ENCODE measurements at regions not wholly inside any gene's neighbourhood (a gene's known extent, or its start where the extent isn't known, plus 50 kb on each side); places are given as distances from the start of the nearest gene placed in this dataset.
"Not testable (repeated sequence)": the region's sequence is repeated elsewhere in the genome, so short reads cannot be mapped to it uniquely, and the experiment has no call there.

- no peak for DNase-seq
These were observed 576.9 kb upstream of the NECTIN3 start for GRCh38 chr3:110494728-110495127.

DNA sequence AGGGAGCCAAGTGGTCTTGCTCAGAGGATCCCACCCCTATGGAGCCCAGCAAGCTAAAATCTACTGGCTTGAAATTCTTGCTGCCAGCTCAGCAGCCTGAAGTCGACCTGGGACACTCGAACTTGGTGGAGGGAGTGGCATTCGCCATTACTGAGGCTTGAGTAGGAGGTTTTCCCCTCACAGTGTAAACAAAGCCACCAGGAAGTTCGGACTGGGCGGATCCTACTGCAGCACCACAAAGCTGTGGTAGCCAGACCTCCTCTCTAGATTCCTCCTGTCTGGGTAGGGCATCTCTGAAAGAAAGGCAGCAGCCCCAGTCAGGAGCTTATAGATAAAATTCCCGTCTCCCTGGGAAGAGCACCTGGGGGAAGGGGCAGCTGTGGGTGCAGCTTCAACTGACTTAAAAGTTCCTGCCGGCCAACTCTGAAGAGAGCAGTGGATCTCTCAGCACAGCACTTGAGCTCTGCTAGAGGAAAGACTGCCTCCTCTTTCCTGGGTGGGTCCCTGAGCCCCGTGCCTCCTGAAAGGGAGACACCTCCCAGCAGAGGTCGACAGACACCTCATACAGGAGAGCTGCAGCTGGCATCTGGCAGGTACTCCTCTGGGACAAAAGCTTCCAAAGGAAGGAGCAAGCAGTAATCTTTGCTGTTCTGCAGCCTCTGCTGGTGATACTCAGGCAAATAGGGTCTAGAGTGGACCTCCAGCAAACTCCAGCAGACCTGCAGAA, 576.3 kb upstream of the NECTIN3 start:
- no peak for DNase-seq

- DNase-seq = no peak
These were observed 567.2 kb upstream of the NECTIN3 start for GRCh38 chr3:110504401-110504800.

- no peak for DNase-seq
These were observed 566.7 kb upstream of the NECTIN3 start for GRCh38 chr3:110504901-110505300.

GRCh38 chr3:110506890-110507289, 564.7 kb upstream of the NECTIN3 start:
- no peak for DNase-seq

GRCh38 chr3:110507570-110507969, 564.0 kb upstream of the NECTIN3 start:
- not testable (repeated sequence) for DNase-seq

DNA sequence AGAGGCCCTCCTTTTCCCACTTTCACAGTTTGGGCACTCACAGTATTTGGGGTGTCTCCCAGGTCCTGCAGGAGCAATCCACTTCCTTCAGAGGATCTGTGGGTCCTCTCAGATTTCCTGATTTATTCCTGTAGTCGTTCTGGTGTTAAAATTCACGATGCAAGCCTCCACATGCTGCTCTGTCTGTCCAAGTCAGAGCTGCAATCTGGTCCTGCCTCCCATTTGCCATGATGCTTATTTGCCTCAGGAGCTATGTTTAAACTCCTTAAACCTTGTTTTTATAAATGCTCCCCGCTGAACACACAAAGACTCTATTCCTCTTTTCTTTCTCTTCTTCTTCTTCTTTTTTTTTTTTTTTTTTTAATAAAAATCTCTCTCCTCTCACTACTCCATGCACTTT, 558.7 kb upstream of the NECTIN3 start:
- no peak for DNase-seq

DNA sequence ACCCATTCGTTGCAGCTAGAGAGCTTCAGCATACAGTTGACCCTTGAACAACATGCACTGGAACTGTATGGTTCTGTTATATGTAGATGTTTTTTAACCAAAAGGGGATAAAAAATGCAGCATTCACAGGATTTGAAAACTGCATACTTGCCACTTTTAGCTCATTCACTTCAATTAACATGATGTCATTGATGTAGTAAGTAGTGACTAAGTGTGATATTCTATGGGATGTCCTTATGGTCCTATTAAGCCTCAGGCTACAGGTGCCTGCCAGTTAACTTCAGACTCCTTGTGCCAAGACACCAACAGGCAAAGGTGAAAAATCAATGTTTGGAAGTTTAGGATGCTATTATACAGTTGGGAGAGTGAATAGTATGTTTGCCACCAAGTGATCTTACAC, 553.6 kb upstream of the NECTIN3 start:
- no peak for DNase-seq

DNA sequence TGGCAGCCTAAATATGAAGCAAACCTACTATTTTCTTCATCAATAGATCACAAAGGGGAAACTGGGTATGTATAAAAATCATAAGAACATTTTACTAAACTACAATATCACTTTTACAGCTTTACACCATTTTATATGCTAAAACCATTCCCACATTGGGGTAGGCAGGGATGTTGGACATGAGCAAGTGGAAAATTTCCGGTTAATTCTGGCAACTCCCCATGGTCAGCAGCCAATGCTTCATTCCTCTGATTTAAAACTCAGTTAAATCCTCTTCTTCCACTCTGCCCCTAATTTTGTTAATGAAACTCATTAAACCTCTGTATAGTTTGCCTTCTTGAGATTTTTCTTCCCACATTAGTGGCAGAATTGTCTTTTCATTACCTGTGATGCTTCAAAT, 552.5 kb upstream of the NECTIN3 start:
- no peak for DNase-seq

GRCh38 chr3:110521019-110521418, 550.6 kb upstream of the NECTIN3 start:
- DNase-seq = no peak

GRCh38 chr3:110525558-110526064, 546.0 kb upstream of the NECTIN3 start:
- not testable (repeated sequence) for DNase-seq

DNA sequence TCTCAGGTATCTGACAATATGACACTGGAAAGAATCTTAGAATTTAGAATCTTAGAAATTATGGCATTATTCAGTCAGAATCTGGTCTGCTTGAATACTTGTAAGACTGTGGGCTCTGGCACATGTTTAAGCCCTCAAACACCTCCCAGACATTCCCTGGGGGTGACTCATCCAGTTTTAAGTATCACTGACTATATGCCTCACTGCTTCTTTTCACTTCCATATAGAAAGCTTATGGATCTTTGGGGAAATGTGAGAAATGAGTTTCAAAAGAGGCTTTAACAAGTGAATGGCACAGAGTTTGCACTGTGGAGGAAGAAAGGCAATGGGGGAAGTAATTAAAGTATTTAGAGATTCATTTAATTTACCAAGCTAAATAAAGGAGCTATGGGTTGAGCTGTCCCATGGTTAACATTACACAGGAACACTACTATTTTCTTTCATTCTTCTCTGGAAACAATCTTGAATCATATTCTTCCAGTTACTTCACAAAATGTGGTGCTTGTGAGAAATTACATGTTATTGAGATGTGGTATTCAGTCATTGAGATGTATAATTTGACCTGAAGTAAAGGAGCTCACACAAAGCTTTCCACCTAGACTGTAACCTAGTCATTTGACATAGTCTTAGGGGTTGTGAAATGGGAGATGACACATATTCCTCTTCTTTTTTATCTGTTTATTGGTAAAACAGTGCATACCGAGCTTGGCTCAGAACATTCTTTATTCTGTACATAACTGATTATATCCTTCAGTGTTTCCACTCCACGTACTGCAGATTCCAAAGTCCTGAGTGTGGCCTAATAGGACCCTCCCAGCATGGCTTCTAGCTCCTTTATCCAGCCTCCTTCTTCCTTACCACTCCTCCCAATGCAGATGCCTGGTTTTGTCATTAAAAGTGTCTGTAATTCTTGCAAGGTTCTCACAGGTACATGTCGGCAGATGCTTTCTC, 544.6 kb upstream of the NECTIN3 start:
- no peak for DNase-seq

- DNase-seq = no peak
These were observed 543.1 kb upstream of the NECTIN3 start for GRCh38 chr3:110528305-110529121.

- no peak for DNase-seq
These were observed 540.7 kb upstream of the NECTIN3 start for GRCh38 chr3:110530902-110531301.

GRCh38 chr3:110533089-110533488, 538.5 kb upstream of the NECTIN3 start:
- DNase-seq = no peak

- DNase-seq = no peak
These were observed 529.0 kb upstream of the NECTIN3 start for GRCh38 chr3:110542552-110543150.

DNA sequence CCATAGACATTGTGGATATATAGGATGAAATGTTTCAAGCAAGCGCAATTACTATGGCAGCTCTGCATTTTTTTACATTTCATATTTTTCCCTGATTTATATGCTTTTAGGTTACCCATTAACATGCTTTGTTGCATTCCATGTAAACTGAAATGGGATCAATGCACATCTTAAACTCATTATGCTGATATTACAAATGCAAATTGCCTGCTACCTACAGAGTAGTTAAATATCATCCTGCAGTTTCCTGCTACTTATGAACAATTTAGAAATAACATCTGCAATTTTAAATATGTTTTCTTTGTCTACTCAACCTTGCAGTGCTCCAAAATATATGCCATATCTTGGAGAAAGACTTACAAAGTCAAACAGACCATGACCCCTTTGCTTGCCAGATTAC, 526.9 kb upstream of the NECTIN3 start:
- DNase-seq = no peak

DNA sequence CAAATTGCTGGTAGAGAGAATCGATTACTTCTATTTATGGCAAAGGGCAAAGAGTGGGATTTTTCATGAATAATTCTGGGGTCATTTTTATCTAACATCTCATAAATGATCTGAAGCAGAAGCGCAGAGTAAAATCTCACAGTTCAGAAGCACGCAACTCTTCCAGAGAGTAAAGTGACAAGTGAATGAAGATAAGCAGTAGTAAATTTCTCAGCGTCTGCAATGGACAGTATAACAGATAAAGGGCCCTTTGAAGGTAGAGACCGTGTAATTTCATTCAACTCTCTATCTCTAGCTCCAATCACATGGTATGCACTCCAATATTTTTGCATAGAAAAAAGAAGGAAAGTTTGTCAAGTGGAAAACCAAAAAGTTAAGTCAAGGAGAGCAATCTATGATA, 521.1 kb upstream of the NECTIN3 start:
- no peak for DNase-seq

GRCh38 chr3:110562621-110563020, 509.0 kb upstream of the NECTIN3 start:
- no peak for DNase-seq

DNA sequence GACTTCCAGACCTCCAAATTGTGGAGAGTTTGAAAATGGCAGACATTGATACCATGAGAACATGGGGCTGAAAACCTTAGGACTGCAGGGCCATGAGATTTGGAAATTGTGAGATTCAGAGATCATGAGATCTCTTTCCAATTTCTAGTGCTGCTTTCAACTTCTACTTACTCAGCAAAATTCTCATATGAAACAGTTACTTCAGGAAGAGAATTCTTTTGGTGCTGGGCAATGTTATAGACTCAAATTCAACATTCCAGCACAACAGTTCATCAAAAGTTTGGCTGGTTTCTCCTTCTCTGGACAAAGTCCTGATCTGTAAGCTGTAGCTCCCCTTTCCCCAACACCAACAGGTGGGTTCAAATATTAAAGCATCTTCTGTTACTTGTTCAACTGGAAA, 506.9 kb upstream of the NECTIN3 start:
- no peak for DNase-seq

- DNase-seq = no peak
These were observed 504.6 kb upstream of the NECTIN3 start for GRCh38 chr3:110567029-110567428.

- no peak for DNase-seq
These were observed 503.4 kb upstream of the NECTIN3 start for GRCh38 chr3:110568246-110568645.

DNA sequence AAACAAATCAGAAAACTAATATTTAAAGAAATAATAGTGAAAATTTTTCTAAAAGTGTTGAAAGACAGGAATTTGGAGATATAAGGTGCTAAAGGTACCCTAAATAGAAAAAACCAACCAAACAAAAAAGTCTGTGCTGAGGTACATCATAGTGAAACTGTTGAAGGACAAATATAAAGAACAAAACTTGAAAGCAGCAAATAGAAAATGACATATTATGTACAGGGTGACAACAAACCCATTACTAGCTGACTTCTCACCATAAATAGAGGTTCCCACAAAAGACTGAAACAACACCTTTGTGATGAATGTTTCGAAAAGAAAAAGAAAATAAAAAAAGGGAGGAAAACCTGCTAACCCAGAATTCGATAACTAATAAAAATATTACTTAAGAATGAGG, 502.5 kb upstream of the NECTIN3 start:
- no peak for DNase-seq
